ENCODE measurements at regions not wholly inside any gene's neighbourhood (a gene's known extent, or its start where the extent isn't known, plus 50 kb on each side); places are given as distances from the start of the nearest gene placed in this dataset.
"Not testable (repeated sequence)": the region's sequence is repeated elsewhere in the genome, so short reads cannot be mapped to it uniquely, and the experiment has no call there.

DNA sequence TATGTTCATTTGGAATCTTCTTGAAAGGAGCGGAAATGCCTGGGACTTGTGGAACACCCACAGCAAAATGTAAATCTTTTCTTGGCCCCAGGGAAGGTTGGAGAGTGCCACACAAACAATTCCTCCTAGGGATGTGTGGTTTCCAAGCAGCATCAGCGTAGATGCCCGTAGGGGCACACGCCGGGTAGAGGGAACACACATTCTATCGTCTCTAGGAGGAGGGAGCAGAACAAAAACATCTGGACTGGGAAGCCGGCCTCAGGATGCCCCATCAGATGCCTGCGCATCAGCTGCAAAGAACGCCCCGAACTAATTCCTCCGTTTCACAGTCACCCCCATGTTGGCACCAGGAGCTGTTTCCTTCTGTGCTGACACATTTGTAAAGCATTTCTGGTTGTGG is 357.9 kb upstream of the ZFHX3 start:
- DNase-seq (ENCODE audit: extremely low spot score), result no peak
- TF ChIP-seq SUZ12 (IDR thresholded peaks at IDR 0.05) (no peak), FOXM1 (IDR thresholded peaks at IDR 0.05; ENCODE audit: borderline replicate concordance) (no peak), HDGF (IDR thresholded peaks at IDR 0.05; ENCODE audit: borderline replicate concordance) (no peak), SP1 (IDR thresholded peaks at IDR 0.05) (no peak), LEF1 (IDR thresholded peaks at IDR 0.05; ENCODE audit: borderline replicate concordance) (no peak), FOXA1 (IDR thresholded peaks at IDR 0.05) (no peak), CTBP1 (IDR thresholded peaks at IDR 0.05; ENCODE audit: borderline replicate concordance) (no peak), NFRKB (IDR thresholded peaks at IDR 0.05) (no peak), ELF4 (IDR thresholded peaks at IDR 0.05) (no peak), ZNF384 (IDR thresholded peaks at IDR 0.05) (no peak), L3MBTL2 (conservative IDR thresholded peaks at IDR 0.05) (no peak)
- TF ChIP-seq, protein P1, sequence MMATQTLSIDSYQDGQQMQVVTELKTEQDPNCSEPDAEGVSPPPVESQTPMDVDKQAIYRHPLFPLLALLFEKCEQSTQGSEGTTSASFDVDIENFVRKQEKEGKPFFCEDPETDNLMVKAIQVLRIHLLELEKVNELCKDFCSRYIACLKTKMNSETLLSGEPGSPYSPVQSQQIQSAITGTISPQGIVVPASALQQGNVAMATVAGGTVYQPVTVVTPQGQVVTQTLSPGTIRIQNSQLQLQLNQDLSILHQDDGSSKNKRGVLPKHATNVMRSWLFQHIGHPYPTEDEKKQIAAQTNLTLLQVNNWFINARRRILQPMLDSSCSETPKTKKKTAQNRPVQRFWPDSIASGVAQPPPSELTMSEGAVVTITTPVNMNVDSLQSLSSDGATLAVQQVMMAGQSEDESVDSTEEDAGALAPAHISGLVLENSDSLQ (IDR thresholded peaks at IDR 0.05), result no peak
- CTCF ChIA-PET, result no interaction called here
- POLR2A ChIA-PET, result no interaction called here

DNA sequence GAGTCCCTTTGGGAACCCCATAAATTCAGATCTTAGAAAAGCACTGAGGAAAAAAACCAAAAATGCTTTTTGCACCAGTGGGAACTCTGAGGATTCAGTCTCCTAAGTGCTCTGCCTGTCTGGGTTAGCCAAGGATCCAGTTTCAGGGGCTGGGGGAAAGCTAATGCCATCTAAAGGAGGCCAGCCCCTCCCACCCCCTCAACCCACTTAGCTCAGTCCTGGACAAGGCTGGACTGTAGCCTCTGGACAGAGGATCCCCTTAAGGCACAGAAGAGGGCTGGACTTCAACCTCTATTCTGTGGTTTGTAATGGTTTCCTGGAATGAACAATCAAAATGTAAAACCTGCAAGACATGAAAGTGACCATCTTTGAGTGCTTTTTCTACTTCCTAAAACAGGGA is 356.1 kb upstream of the ZFHX3 start:
- DNase-seq (ENCODE audit: extremely low spot score), result no peak
- ChIA-PET CTCF (no interaction called here), POLR2A (no interaction called here)
- no peak for TF ChIP-seq ZNF384 (IDR thresholded peaks at IDR 0.05)
- no peak for TF ChIP-seq SUZ12 (IDR thresholded peaks at IDR 0.05)
- TF ChIP-seq TARDBP (IDR thresholded peaks at IDR 0.05), result no peak
- no peak for TF ChIP-seq ARNT (IDR thresholded peaks at IDR 0.05)
- TF ChIP-seq, protein P1 (IDR thresholded peaks at IDR 0.05), result no peak
- TF ChIP-seq L3MBTL2 (conservative IDR thresholded peaks at IDR 0.05), result no peak
- TF ChIP-seq CTBP1 (IDR thresholded peaks at IDR 0.05; ENCODE audit: borderline replicate concordance), result no peak
- TF ChIP-seq ELF4 (IDR thresholded peaks at IDR 0.05), result no peak

DNA sequence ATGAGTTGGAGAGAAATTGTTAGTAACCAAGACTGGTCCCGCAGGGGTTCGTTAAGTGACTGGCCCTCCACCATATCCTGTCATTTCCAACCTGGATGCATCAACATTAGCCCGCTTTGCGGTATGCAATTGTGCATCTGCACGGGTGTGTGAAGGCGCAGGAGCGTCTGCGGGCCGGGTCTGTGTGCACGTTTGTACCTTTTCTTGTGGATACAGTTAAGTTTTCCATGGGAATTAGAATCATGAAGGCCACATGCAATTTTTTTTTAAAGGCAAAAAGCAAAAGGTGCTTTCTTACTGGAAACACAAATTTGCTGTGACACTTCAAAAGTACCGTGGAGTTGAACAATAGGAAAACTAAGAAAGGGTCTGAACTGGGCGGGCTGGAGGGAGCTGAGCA is 355.4 kb upstream of the ZFHX3 start:
- CTCF ChIA-PET, result no interaction called here
- TF ChIP-seq L3MBTL2 (conservative IDR thresholded peaks at IDR 0.05) (no peak), ARNT (IDR thresholded peaks at IDR 0.05) (no peak), LEF1 (IDR thresholded peaks at IDR 0.05; ENCODE audit: borderline replicate concordance) (no peak), HDGF (IDR thresholded peaks at IDR 0.05; ENCODE audit: borderline replicate concordance) (no peak)
- DNase-seq (ENCODE audit: extremely low spot score), result no peak
- POLR2A ChIA-PET, result no interaction called here

DNA sequence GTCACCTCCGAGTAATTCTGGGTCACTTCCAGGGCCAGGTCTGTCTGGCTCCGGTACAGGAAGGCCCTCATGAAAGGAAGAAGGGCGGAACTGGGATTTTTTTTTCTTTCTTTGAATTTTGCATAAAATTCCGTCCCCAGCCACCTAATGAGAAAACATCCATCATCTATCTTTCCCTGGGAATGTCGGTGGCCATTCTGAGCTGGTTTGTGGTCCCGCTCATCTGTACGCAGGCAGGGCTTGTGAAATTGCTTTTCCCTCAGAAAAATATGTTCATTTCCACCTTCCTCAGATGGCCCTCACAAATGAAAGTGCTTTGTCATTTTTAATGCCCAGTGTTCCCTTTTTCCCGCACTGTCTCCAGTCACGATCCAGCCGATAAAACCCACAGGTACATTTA is 353.0 kb upstream of the ZFHX3 start:
- CTCF ChIA-PET, result no interaction called here
- POLR2A ChIA-PET, result no interaction called here
- DNase-seq (ENCODE audit: extremely low spot score), result no peak
- TF ChIP-seq, protein P1 (IDR thresholded peaks at IDR 0.05), result no peak
- TF ChIP-seq ZNF384 (IDR thresholded peaks at IDR 0.05) (no peak), ARNT (IDR thresholded peaks at IDR 0.05) (no peak), SUZ12 (IDR thresholded peaks at IDR 0.05) (no peak), BHLHE40 (IDR thresholded peaks at IDR 0.05; ENCODE audit: borderline replicate concordance) (no peak), NFRKB (IDR thresholded peaks at IDR 0.05) (no peak), L3MBTL2 (conservative IDR thresholded peaks at IDR 0.05) (no peak), HDGF (IDR thresholded peaks at IDR 0.05; ENCODE audit: borderline replicate concordance) (no peak), CTBP1 (IDR thresholded peaks at IDR 0.05; ENCODE audit: borderline replicate concordance) (no peak), FOXM1 (IDR thresholded peaks at IDR 0.05; ENCODE audit: borderline replicate concordance) (no peak), SP1 (IDR thresholded peaks at IDR 0.05) (no peak), TARDBP (IDR thresholded peaks at IDR 0.05) (no peak), FOXA1 (IDR thresholded peaks at IDR 0.05) (no peak), FOXK2 (IDR thresholded peaks at IDR 0.05) (no peak), ELF4 (IDR thresholded peaks at IDR 0.05) (no peak)

DNA sequence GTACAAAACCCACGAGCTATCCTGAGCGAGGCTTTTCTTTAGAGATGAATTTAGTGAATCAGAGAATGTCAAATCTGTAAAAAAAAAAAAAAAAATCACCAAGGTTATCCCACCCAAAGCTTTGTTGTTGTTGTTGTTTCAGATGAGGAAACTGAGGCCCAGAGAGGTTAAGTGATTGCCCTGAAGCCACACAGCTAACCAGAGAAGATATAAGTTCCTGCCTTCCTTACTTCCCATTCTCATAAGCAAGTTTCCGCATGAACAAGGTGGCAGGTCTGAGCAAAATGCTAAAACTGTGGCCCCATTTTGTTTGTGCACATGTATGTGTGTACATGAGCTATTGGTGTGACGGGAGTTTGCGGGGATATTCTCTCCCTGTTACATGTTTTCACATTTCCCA is 352.1 kb upstream of the ZFHX3 start:
- ChIA-PET CTCF (no interaction called here), POLR2A (interaction anchor here (0.5 kb wide), 1 partner anchor 33 kb away, joined by 3 read pairs; no protein-coding TSS in a partner anchor)
- TF ChIP-seq NFRKB (IDR thresholded peaks at IDR 0.05) (no peak), ELF4 (IDR thresholded peaks at IDR 0.05) (no peak), SUZ12 (IDR thresholded peaks at IDR 0.05) (no peak), FOXM1 (IDR thresholded peaks at IDR 0.05; ENCODE audit: borderline replicate concordance) (no peak), CTBP1 (IDR thresholded peaks at IDR 0.05; ENCODE audit: borderline replicate concordance) (no peak), HDGF (IDR thresholded peaks at IDR 0.05; ENCODE audit: borderline replicate concordance) (no peak), FOXA1 (IDR thresholded peaks at IDR 0.05) (no peak), TARDBP (IDR thresholded peaks at IDR 0.05) (no peak), FOXK2 (IDR thresholded peaks at IDR 0.05) (no peak), ARNT (IDR thresholded peaks at IDR 0.05) (no peak), SP1 (IDR thresholded peaks at IDR 0.05) (no peak)
- TF ChIP-seq, protein P1 (IDR thresholded peaks at IDR 0.05), result no peak
- DNase-seq (ENCODE audit: extremely low spot score), result no peak

DNA sequence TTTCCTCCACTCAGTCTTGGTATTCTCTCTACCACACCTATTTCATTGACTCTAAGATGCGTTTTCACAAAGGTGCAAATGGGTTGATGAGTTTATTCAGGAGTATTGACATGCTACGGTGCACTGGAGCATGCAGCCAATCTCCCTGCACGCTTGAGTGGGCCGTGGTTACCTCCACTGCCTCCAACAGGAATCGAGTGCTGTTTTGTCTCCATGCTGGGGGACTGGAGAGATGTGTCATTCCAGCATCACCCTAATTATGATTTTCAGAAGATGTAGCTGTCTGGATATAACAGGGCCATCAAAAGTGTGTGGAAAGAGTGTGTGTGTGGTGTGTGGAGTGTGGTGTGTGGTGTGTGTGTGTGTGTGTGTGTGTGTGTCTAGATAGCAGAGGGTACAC is 351.6 kb upstream of the ZFHX3 start:
- POLR2A ChIA-PET, result no interaction called here
- no peak for DNase-seq (ENCODE audit: extremely low spot score)
- TF ChIP-seq, protein P1 (IDR thresholded peaks at IDR 0.05), result no peak
- TF ChIP-seq TARDBP (IDR thresholded peaks at IDR 0.05) (no peak), ARNT (IDR thresholded peaks at IDR 0.05) (no peak), L3MBTL2 (conservative IDR thresholded peaks at IDR 0.05) (no peak), SUZ12 (IDR thresholded peaks at IDR 0.05) (no peak), CTBP1 (IDR thresholded peaks at IDR 0.05; ENCODE audit: borderline replicate concordance) (no peak), BHLHE40 (IDR thresholded peaks at IDR 0.05; ENCODE audit: borderline replicate concordance) (no peak), SP1 (IDR thresholded peaks at IDR 0.05) (no peak), FOXA1 (IDR thresholded peaks at IDR 0.05) (no peak), LEF1 (IDR thresholded peaks at IDR 0.05; ENCODE audit: borderline replicate concordance) (no peak), FOXM1 (IDR thresholded peaks at IDR 0.05; ENCODE audit: borderline replicate concordance) (no peak), ZNF384 (IDR thresholded peaks at IDR 0.05) (no peak), ELF4 (IDR thresholded peaks at IDR 0.05) (no peak), NFRKB (IDR thresholded peaks at IDR 0.05) (no peak), HDGF (IDR thresholded peaks at IDR 0.05; ENCODE audit: borderline replicate concordance) (no peak), FOXK2 (IDR thresholded peaks at IDR 0.05) (no peak)
- CTCF ChIA-PET, result no interaction called here

DNA sequence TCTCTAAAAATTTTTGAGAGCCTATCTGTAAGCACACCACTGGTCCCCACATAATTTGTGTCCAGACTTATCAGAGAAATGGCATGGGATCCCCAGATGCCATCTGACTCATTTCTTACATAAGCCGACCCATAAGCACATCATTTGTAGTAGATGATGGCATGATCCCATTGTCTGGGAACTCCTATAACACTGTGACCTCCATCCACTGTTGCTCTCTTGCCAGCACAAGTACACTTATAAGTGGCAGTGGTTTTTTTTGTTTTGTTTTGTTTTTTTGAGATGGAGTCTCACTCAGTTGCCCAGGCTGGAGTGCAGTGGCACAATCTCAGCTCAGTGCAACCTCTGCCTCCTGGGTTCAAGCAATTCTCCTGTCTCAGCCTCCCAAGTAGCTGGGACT is 350.7 kb upstream of the ZFHX3 start:
- DNase-seq (ENCODE audit: extremely low spot score); POLR2A ChIA-PET; CTCF ChIA-PET: not testable (repeated sequence)

All from HEK293T (cell line).